ENCODE measurements at regions not wholly inside any gene's neighbourhood (a gene's known extent, or its start where the extent isn't known, plus 50 kb on each side); places are given as distances from the start of the nearest gene placed in this dataset.

GRCh38 chr3:116833202-116833601 lies 123.6 kb downstream of the TUSC7 start:
- TF ChIP-seq CTCF (IDR thresholded peaks at IDR 0.05; ENCODE audit: low read depth, low read length): no peak

GRCh38 chr3:116834816-116835215 lies 125.2 kb downstream of the TUSC7 start:
- Histone ChIP-seq H3K27me3 (ENCODE audit: control insufficient read depth, insufficient read depth, low read length) (no peaks in the 10 kb centered on the region), H3K9me3 (ENCODE audit: control insufficient read depth, insufficient read depth, low read length) (no peaks in the 10 kb centered on the region), H3K4me3 (ENCODE audit: low read depth, low read length) (no peak overlapping the region), H3K27ac (ENCODE audit: low read depth, low read length) (no peak overlapping the region)
- POLR2A ChIA-PET: no interaction called here
- no peak for TF ChIP-seq CTCF (IDR thresholded peaks at IDR 0.05; ENCODE audit: low read depth, low read length)
- DNase-seq (ENCODE audit: low read depth, low spot score): no peak
- CTCF ChIA-PET: no interaction called here

More at GRCh38 chr3:116833202-116833601, 123.6 kb downstream of the TUSC7 start:
- Histone ChIP-seq H3K4me3 (ENCODE audit: low read depth, low read length) (no peak overlapping the region), H3K27ac (ENCODE audit: low read depth, low read length) (no peak overlapping the region), H3K27me3 (ENCODE audit: control insufficient read depth, insufficient read depth, low read length) (no peaks in the 10 kb centered on the region), H3K9me3 (ENCODE audit: control insufficient read depth, insufficient read depth, low read length) (no peaks in the 10 kb centered on the region)
- no peak for DNase-seq (ENCODE audit: low read depth, low spot score)
- POLR2A ChIA-PET: no interaction called here
- CTCF ChIA-PET: interaction anchor here (0.6 kb wide), 1 partner anchor 850 kb away, joined by 5 read pairs; no protein-coding TSS in a partner anchor

DNA sequence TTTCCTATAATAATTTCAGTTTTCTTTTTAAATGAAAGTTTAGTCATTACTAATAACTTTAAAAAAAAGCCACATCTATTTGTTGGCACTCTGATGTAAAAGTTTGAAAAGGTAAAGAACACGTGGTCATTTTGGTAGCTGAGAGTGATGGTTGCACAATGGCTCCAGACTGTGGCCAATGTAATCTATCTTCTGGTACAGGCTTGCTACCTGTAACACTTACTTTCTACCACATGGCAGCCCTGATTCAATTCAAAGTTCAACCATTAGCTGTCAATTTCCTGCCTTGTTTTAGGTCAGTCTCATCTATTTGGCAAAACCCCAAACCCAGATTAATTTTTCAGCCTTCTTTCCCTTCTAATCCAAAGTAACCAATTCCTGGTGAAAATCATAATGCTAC lies 126.1 kb downstream of the TUSC7 start:
- POLR2A ChIA-PET: no interaction called here
- TF ChIP-seq CTCF (IDR thresholded peaks at IDR 0.05; ENCODE audit: low read depth, low read length): no peak
- no peak overlapping the region for H3K27ac ChIP-seq (ENCODE audit: low read depth, low read length)
- H3K27me3 ChIP-seq (ENCODE audit: control insufficient read depth, insufficient read depth, low read length): no peaks in the 10 kb centered on the region
- H3K4me3 ChIP-seq (ENCODE audit: low read depth, low read length): no peak overlapping the region
- CTCF ChIA-PET: no interaction called here
- no peaks in the 10 kb centered on the region for H3K9me3 ChIP-seq (ENCODE audit: control insufficient read depth, insufficient read depth, low read length)
- no peak for DNase-seq (ENCODE audit: low read depth, low spot score)

DNA sequence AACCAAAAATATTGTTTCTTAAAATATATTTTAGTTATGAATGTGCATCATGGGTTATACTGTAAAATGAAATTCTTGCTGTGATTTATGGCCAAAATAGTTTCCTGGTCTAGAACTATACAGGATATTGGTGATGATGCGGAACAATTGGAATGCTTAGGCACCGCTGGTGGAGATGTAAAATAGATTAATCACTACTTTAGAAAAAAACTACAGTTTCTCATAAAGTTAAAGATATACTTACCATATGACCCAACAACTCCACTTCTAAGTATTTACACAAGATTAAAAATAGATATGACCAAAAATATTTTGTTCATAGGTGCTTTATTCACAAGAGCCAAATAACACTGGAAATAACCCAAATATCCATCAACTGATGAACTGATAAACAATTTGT lies 126.7 kb downstream of the TUSC7 start:
- no peak for TF ChIP-seq CTCF (IDR thresholded peaks at IDR 0.05; ENCODE audit: low read depth, low read length)
- H3K4me3 ChIP-seq (ENCODE audit: low read depth, low read length): no peak overlapping the region
- ChIA-PET POLR2A (no interaction called here), CTCF (interaction anchor here (0.7 kb wide), 1 partner anchor 309 kb away, joined by 3 read pairs; no protein-coding TSS in a partner anchor)
- no peak for DNase-seq (ENCODE audit: low read depth, low spot score)
- no peak overlapping the region for H3K27ac ChIP-seq (ENCODE audit: low read depth, low read length)
- H3K27me3 ChIP-seq (ENCODE audit: control insufficient read depth, insufficient read depth, low read length): no peaks in the 10 kb centered on the region
- H3K9me3 ChIP-seq (ENCODE audit: control insufficient read depth, insufficient read depth, low read length): no peaks in the 10 kb centered on the region

GRCh38 chr3:116837483-116837882 lies 127.9 kb downstream of the TUSC7 start:
- no peak for DNase-seq (ENCODE audit: low read depth, low spot score)
- H3K4me3 ChIP-seq (ENCODE audit: low read depth, low read length): no peak overlapping the region
- no peaks in the 10 kb centered on the region for H3K9me3 ChIP-seq (ENCODE audit: control insufficient read depth, insufficient read depth, low read length)
- no peak for TF ChIP-seq CTCF (IDR thresholded peaks at IDR 0.05; ENCODE audit: low read depth, low read length)
- ChIA-PET POLR2A (no interaction called here), CTCF (interaction anchor here (0.8 to 1.3 kb wide), 2 partner anchors 11 to 67 kb away, joined by 3 to 4 read pairs; no protein-coding TSS in a partner anchor)
- no peaks in the 10 kb centered on the region for H3K27me3 ChIP-seq (ENCODE audit: control insufficient read depth, insufficient read depth, low read length)
- no peak overlapping the region for H3K27ac ChIP-seq (ENCODE audit: low read depth, low read length)
